Urinary bladder (tissue), 3 donors: ENCODE measurements at regions not wholly inside any gene's neighbourhood (a gene's known extent, or its start where the extent isn't known, plus 50 kb on each side); places are given as distances from the start of the nearest gene placed in this dataset.
"Not testable (repeated sequence)": the region's sequence is repeated elsewhere in the genome, so short reads cannot be mapped to it uniquely, and the experiment has no call there.

Source experiments
- DNase-seq: peaks from one replicate; pipeline ENCODE4 v3.0.0-alpha.2; 2015; ENCODE audit errors: extremely low spot score
- H3K27ac ChIP-seq: one replicate; pipeline ENCODE4 v1.5.1; 2013; ENCODE audit warnings: low read depth, mild to moderate bottlenecking, moderate library complexity
- H3K36me3 ChIP-seq: one replicate; pipeline ENCODE4 v1.6.1; 2013; ENCODE audit warnings: mild to moderate bottlenecking, moderate library complexity; ENCODE audit not compliant: insufficient read depth
- H3K4me1 ChIP-seq: one replicate; pipeline ENCODE4 v1.6.1; 2013; ENCODE audit warnings: mild to moderate bottlenecking, moderate library complexity; ENCODE audit not compliant: insufficient read depth
- H3K4me3 ChIP-seq: one replicate; pipeline ENCODE4 v1.5.1; 2013; ENCODE audit warnings: low read depth, low read length
- WGBS: extraction: QIAGEN DNeasy Blood & Tissue Kit; methylation state at CpG from one replicate; pipeline ENCODE4 v1.1.7; 2013; 5-methylcytosine and 5-hydroxymethylcytosine counted together
- donor health status: healthy with polysubstance abuse.
- donor health status: healthy.

DNA sequence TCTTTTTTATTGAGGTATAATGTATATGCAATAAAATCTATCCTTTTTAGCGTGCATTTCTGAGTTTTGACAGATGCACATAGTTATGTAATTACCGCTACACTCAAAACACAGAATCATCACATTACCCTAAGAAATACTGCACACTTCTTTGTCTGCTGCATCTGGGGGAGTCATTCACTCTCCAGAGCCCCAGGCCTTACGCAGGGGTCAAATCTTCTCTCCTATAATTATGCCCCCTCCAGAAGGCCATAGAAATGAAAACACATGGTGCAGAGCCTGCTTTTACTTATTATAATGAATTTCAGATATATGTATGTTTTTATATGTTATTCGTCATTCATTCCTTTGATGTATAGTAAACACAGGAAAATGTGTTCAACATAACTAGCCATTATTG lies 296.5 kb upstream of the TMEM132C start:
- Histone ChIP-seq H3K4me1 (no peaks in the 10 kb centered on the region), H3K27ac (no peak overlapping the region), H3K36me3 (no peaks in the 10 kb centered on the region), H3K4me3 (no peak overlapping the region)
- WGBS, result 43% methylated on average over 4 of the region's 4 CpGs
- no peak for DNase-seq

DNA sequence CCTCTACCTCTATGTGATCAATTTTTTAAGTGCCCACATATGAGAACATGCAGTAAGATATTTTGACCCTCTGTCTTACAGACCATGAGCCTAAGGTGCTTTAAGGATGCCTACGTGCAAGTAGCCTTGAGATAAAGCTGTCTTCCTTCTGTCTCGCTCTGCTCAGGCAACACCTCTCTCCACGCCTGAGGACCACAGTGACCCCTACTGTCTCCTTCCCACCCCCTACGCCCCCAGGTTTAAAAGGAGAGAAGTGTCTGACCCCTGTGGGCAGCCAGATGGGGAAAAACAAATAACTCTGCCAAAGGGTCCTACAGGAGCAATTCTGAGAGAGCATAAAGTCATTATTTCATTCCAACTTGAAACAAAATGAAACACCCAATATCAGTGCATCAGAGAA lies 286.4 kb upstream of the TMEM132C start:
- no peaks in the 10 kb centered on the region for H3K36me3 ChIP-seq
- no peak overlapping the region for H3K4me3 ChIP-seq
- DNase-seq, result no peak
- 55% methylated on average over 4 of the region's 4 CpGs for WGBS
- no peak overlapping the region for H3K27ac ChIP-seq
- H3K4me1 ChIP-seq, result no peaks in the 10 kb centered on the region

DNA sequence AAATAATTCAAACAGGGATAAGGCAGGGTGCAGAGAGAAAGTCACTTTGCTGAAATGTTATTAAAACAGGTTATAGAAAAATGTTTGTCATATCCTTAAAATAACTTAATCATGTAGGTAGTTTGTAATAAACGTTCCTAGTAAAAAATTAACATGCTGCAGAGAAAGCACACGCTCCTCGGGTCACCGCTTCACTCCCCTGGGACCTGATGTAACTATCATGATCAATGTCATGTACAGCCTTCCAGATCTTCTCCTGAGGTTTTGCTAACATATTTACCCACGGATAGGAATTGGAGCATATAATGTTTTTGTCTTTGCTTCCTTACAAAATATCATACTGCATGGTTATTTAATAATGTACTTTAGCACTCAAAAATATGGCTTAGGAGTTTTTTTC lies 285.1 kb upstream of the TMEM132C start:
- Histone ChIP-seq H3K4me1 (no peaks in the 10 kb centered on the region), H3K27ac (no peak overlapping the region), H3K4me3 (no peak overlapping the region), H3K36me3 (no peaks in the 10 kb centered on the region)
- WGBS, result 75% methylated on average over 5 of the region's 5 CpGs
- no peak for DNase-seq

DNA sequence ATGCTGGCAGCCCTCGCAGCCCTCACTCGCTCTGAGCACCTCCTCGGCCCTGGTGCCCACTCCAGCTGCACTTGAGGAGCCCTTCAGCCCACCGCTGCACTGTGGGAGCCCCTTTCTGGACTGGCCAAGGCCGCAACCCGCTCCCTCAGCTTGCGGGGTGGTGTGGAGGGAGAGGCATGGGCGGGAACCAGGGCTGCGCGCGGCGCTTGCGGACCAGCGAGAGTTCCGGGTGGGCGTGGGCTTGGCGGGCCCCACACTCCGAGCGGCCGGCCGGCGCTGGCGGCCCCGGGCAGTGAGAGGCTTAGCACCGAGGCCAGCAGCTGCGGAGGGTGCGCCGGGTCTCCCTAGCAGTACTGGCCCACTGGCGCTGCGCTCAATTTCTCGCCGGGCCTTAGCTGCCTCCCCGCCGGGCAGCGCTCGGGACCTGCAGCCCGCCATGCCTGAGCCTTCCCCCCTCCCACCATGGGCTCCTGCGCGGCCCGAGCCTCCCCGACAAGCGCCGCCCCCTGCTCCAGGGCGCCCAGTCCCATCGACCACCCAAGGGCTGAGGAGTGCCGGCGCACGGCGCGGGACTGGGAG lies 283.7 kb upstream of the TMEM132C start:
- H3K27ac ChIP-seq, H3K4me3 ChIP-seq, H3K36me3 ChIP-seq, H3K4me1 ChIP-seq, DNase-seq: not testable (repeated sequence)
- 96% methylated on average over 50 of the region's 50 CpGs for WGBS

DNA sequence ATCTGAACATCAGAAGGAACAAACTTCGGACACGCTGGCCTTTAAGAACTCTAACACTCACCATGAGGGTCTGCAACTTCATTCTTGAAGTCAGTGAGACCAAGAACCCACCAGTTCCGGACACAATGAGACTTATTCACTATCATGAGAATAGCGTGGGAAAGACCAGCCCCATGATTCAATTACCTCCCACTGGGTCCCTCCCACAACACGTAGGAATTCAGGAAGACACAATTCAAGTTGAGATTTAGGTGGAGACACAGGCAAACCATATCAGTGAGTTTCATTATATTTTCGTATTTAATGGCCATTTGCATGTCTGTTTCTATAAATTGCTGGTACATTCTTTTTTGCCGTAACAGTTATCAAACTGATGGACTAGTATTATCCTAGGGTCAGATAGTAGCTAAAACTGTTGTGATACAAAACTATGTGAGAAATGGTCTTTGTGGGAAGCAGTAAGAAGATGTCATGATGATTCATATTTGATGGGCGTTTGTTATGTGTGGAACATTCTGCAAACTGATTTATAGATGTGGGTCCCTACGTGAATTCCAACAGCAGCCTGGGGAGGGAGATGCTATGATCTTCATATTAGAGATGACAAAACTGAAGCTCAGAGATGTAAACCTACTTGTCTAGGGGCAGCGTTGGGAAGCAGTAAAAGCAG lies 282.4 kb upstream of the TMEM132C start:
- no peaks in the 10 kb centered on the region for H3K4me1 ChIP-seq
- no peak overlapping the region for H3K4me3 ChIP-seq
- no peak overlapping the region for H3K27ac ChIP-seq
- WGBS, result 69% methylated on average over 10 of the region's 10 CpGs
- DNase-seq, result no peak
- no peaks in the 10 kb centered on the region for H3K36me3 ChIP-seq

DNA sequence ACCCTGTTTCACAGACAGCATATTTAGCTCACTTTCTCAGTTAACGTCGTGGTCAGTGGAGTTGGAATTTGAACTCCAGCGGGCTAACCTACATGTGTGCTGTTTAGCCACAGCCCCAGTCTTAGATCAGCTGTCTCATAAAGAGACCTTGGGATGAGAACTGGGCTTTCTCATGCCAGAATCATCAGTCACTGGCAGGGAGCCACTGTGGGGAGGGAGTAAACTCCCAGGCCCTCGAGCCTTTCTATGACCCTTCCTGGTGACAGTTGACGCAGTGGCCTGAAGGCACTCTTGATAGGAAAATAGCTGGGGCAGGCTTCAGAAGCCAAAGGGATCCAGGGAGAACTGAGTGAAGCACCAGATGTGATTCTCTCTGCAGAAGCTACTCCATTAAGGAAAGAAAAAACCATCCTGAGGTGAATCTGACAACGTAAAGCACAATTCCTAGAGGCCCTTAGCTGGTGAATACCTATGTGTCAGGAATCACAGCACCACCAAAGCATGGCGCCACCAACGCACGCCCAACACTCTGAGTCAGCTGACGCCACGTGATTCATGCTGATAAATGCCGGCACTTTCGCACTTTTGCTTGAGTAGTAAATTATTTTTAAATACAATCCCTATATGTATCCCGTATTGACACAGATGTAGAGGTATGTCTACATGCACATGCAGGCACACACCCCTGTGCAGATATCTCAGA lies 279.6 kb upstream of the TMEM132C start:
- no peak overlapping the region for H3K27ac ChIP-seq
- no peak for DNase-seq
- H3K4me1 ChIP-seq, result no peaks in the 10 kb centered on the region
- 63% methylated on average over 14 of the region's 14 CpGs for WGBS
- H3K4me3 ChIP-seq, result no peak overlapping the region
- H3K36me3 ChIP-seq, result no peaks in the 10 kb centered on the region

DNA sequence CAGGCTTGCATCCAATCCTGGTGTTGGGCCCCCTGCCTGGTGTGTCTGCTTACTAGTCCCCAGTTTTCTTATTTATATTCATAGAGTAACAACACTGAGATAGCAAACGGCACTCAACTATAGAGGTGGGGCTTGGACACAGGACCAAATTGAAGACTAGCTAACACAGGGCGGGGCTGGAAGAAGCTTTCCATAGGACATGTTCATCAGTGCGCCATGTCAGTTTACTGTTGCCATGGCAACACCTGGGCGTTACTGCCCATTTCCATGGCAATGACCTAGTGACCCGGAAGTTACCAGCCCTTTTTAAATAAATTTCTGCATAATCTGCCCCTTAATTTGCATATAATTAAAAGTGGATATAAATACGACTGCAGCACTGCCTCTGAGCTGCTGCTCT lies 275.5 kb upstream of the TMEM132C start:
- Histone ChIP-seq H3K4me3 (no peak overlapping the region), H3K4me1 (no peaks in the 10 kb centered on the region), H3K36me3 (no peaks in the 10 kb centered on the region), H3K27ac (no peak overlapping the region)
- 83% methylated on average over 6 of the region's 6 CpGs for WGBS
- no peak for DNase-seq

DNA sequence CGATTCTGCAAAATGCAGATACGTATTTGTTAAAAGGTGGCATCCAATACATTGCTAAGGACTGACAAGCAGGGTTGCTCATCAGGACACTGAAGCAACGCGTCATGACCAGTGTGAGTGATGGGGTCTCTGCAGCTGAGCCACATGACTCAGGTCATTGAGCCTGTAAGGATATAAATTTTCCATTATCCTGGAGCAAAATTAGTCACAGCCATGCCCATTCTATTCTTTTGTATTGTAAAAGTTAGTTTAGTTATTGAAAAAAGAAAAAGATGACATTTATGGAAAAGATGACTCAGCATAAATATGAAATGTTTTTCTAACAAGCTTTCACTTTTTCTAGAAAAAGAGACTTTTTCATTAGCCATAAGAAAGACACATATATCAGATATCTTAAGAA lies 268.0 kb upstream of the TMEM132C start:
- H3K4me1 ChIP-seq, result no peaks in the 10 kb centered on the region
- no peak overlapping the region for H3K4me3 ChIP-seq
- DNase-seq, result no peak
- H3K27ac ChIP-seq, result no peak overlapping the region
- H3K36me3 ChIP-seq, result no peaks in the 10 kb centered on the region
- WGBS, result 80% methylated on average over 4 of the region's 4 CpGs

DNA sequence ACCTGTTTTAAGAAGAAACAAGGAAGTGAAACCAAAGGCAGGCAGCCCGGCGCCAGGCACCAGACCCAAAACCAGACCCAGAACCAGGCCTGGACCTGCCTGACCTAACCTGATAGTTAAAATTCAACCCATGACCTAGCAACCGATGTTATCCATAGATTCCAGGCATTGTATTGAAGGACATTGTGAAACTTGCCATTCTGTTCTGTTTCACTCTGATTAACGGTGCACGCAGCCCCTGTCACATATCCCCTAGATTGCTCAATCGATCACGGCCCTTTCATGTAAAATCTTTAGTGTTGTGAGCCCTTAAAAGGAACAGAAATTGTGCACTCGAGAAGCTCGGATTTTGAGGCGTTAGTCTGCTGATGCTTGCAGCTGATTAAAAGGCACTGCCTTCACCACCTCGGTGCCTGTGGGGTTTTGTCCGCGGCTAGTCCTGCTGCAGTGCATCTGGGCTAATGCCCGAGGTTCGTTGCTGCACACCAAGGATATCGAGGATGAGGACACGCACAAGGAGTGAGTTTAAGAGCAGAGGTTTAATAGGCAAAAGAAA lies 262.5 kb upstream of the TMEM132C start:
- DNase-seq, result no peak
- Histone ChIP-seq H3K4me1 (no peaks in the 10 kb centered on the region), H3K27ac (no peak overlapping the region), H3K36me3 (no peaks in the 10 kb centered on the region), H3K4me3 (no peak overlapping the region)
- 79% methylated on average over 17 of the region's 17 CpGs for WGBS

DNA sequence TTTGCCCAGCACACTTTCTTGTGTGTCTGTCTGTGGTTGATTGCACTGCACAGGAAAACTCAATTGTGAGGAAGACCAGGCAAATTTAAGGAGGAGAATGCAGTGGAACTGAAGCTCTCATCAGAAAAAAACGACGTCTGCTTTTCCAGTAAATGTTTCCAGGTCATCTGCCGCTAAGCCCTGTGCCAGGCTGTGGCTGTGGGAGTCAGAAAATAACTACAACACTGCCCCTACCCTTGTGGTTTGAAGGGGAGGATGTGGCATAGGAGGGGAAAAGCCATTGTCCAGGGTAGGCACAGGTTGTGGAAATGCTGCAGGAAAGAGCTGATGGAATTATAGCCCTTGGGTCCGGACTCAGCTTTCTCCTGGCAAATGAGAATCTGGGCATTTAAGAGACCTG lies 259.7 kb upstream of the TMEM132C start:
- Histone ChIP-seq H3K27ac (no peak overlapping the region), H3K4me1 (no peaks in the 10 kb centered on the region), H3K36me3 (no peaks in the 10 kb centered on the region), H3K4me3 (no peak overlapping the region)
- WGBS, result 36% methylated on average over 4 of the region's 4 CpGs
- no peak for DNase-seq

DNA sequence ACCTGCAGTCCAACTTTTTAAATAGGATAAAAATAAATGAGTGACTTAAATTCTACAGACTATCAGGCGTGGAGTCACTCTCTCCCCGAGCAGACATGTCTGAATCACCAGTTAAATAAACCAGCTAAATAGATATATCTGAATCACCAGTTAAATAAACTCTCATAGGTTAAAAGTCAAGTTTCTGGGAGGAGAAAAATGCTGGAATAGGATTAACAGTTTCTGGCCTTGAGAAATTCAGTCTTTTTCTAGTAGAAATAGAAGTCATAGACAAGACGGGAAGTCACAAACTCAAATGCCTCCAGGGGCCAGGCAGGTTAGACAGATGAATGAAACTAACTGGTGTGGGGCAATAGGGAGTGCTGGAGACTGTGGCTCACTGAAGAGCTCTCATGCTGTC lies 258.6 kb upstream of the TMEM132C start:
- Histone ChIP-seq H3K36me3 (no peaks in the 10 kb centered on the region), H3K27ac (no peak overlapping the region), H3K4me3 (no peak overlapping the region), H3K4me1 (no peaks in the 10 kb centered on the region)
- 57% methylated on average over 3 of the region's 3 CpGs for WGBS
- DNase-seq, result no peak

DNA sequence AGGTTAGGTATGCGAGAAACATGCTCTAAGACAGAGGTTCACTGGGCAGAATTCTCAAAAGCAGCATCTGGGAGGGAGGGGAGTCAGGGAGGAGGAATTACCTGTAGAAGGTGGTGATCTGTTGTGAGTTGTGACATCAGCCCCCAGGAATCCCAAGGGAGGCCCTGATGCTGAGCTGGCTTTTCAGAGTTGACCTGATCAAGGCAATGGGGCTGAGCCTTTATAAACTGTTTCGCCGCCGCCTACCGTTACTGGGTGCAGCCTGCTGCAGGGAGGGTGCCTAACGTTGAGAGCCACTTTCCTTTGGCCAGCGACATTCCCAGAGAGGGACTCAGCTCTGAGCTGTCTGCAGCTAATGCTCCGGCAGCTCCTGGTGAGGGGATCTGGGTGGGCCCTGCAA lies 257.9 kb upstream of the TMEM132C start:
- Histone ChIP-seq H3K27ac (no peak overlapping the region), H3K4me1 (no peaks in the 10 kb centered on the region), H3K36me3 (no peaks in the 10 kb centered on the region), H3K4me3 (no peak overlapping the region)
- 58% methylated on average over 8 of the region's 8 CpGs for WGBS
- DNase-seq, result no peak

DNA sequence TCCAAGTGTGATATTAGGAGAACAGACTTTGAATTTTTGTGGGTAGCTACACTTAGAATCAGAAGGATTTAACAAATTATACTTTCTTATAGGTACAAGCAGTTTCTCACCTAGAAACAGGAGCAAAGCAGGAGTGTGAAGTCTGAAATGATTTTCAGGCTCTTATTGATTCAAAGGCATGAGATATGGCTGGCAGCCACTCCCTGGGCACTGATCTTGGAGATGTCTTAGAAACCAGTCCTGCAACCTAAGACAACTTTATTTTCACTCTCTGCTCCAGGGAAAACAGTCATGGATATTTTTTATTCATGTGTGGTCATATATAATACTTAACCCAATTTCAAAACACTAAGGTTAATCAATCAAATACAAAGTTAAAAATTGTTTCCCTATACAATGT lies 254.9 kb upstream of the TMEM132C start:
- Histone ChIP-seq H3K4me1 (no peaks in the 10 kb centered on the region), H3K36me3 (no peaks in the 10 kb centered on the region), H3K27ac (no peak overlapping the region), H3K4me3 (no peak overlapping the region)
- DNase-seq, result no peak

DNA sequence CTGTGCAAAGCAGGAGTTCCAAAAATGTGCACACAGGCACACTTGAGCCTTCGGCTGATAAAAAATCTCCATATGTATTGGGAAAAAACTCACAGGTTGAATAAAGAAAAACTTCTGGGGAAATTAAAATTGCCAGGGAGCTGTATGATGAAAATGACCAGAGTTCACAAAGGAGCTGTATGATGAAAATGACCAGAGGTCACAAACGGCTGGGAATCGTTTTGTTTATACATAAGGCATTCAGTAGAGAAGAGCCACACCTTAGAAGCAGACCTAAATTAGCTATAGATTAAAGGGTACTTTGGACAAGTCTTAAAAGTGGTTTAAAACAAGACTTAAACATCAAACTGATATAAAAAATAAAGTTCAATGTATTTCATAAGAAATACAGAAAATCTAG lies 251.7 kb upstream of the TMEM132C start:
- Histone ChIP-seq H3K4me3 (no peak overlapping the region), H3K4me1 (no peaks in the 10 kb centered on the region), H3K27ac (no peak overlapping the region), H3K36me3 (no peaks in the 10 kb centered on the region)
- DNase-seq, result no peak
- WGBS, result 41% methylated on average over 3 of the region's 3 CpGs
